NCI-H2107 treated with DMSO at 0.1 percent for 48 hours (cell line): ENCODE measurements at regions not wholly inside any gene's neighbourhood (a gene's known extent, or its start where the extent isn't known, plus 50 kb on each side); places are given as distances from the start of the nearest gene placed in this dataset.

Experiments used
- DNase-seq: peaks from one replicate; lab custom pipeline; 2025; ENCODE audit not compliant: unreplicated experiment; lab: John Stamatoyannopoulos, UW

- no peak for DNase-seq
Measured at GRCh38 chr3:71857956-71858355, 73.0 kb upstream of the PROK2 start.

- no peak for DNase-seq
Measured at GRCh38 chr3:71854706-71855105, 69.8 kb upstream of the PROK2 start.

- DNase-seq = no peak
Measured at GRCh38 chr3:71854096-71854495, 69.1 kb upstream of the PROK2 start.

GRCh38 chr3:71851878-71852277 lies 66.9 kb upstream of the PROK2 start:
- DNase-seq = no peak

- DNase-seq = no peak
Measured at GRCh38 chr3:71850654-71851053, 65.7 kb upstream of the PROK2 start.

- DNase-seq = no peak
Measured at GRCh38 chr3:71849681-71850080, 64.7 kb upstream of the PROK2 start.

- DNase-seq = no peak
Measured at GRCh38 chr3:71847794-71848193, 62.8 kb upstream of the PROK2 start.

GRCh38 chr3:71846185-71846584 lies 61.2 kb upstream of the PROK2 start:
- DNase-seq = no peak

- DNase-seq = no peak
Measured at GRCh38 chr3:71843071-71843470, 58.1 kb upstream of the PROK2 start.

- DNase-seq = no peak
Measured at GRCh38 chr3:71838406-71838805, 53.5 kb upstream of the PROK2 start.
